GM10248 (cell line): ENCODE measurements at regions not wholly inside any gene's neighbourhood (a gene's known extent, or its start where the extent isn't known, plus 50 kb on each side); places are given as distances from the start of the nearest gene placed in this dataset.
"Not testable (repeated sequence)": the region's sequence is repeated elsewhere in the genome, so short reads cannot be mapped to it uniquely, and the experiment has no call there.

Experiments
- CTCF ChIA-PET: fragments of 300-600 bp; sonication (Branson Sonifier 250); formaldehyde crosslinking; extraction: SDS; loops from one replicate; lab custom pipeline; 2021; ENCODE audit warnings: antibody characterized with exemption; lab: Yijun Ruan, JAX
- POLR2A ChIA-PET: fragments of 350-650 bp; sonication (Branson Sonifier 250); formaldehyde crosslinking; extraction: SDS; loops from one replicate; lab custom pipeline; 2020; ENCODE audit warnings: antibody characterized with exemption; lab: Yijun Ruan, JAX
- DNase-seq: peaks from one replicate; pipeline ENCODE4 v3.0.0; 2012; ENCODE audit errors: extremely low spot score
- CTCF ChIP-seq: IDR thresholded peaks from 2 replicates; pipeline ENCODE4 v1.5.1; 2012; ENCODE audit warnings: mild to moderate bottlenecking, low read depth; ENCODE audit errors: extremely low read depth, missing control alignments, control extremely low read depth

- ChIA-PET POLR2A (no interaction called here), CTCF (interaction anchor here (0.8 to 2.0 kb wide), 4 partner anchors 8 to 111 kb away, joined by 3 to 5 read pairs (median 3); no protein-coding TSS in a partner anchor)
- no peak for TF ChIP-seq CTCF
These were observed 158.7 kb upstream of the IRF2BP2 start for GRCh38 chr1:234768569-234769283.

GRCh38 chr1:234768171-234768568, 158.2 kb upstream of the IRF2BP2 start:
- peak; percentile 22 for TF ChIP-seq CTCF
- ChIA-PET CTCF (interaction anchor here (0.9 to 2.0 kb wide), 8 partner anchors 8 to 268 kb away, joined by 3 to 6 read pairs (median 3); no protein-coding TSS in a partner anchor), POLR2A (no interaction called here)
- peak; percentile 62 for DNase-seq

More at GRCh38 chr1:234768569-234769283, 158.7 kb upstream of the IRF2BP2 start:
- peak; percentile 43 for DNase-seq

DNA sequence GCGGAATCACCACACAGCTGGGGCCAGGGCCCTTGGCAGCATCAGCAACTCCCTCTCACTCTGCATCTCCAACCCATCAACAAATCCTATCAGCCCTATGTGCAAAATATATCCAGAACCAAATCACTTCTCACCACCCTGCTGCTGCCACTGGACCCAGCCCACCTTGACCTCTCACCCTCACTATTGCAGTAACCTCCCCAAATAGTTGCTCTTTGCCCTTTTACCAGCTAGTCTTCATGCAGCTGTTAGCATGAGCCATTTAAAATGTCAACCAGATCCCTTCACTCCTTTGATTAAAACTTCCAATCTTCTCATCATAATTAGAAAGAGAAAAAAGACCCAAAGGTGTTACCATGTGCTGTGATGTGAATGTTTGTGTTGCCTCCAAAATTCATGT, 155.7 kb upstream of the IRF2BP2 start:
- DNase-seq: no peak
- no peak for TF ChIP-seq CTCF
- POLR2A ChIA-PET: no interaction called here
- CTCF ChIA-PET: interaction anchor here (1.4 kb wide), 1 partner anchor 12 kb away, joined by 5 read pairs; no protein-coding TSS in a partner anchor

DNA sequence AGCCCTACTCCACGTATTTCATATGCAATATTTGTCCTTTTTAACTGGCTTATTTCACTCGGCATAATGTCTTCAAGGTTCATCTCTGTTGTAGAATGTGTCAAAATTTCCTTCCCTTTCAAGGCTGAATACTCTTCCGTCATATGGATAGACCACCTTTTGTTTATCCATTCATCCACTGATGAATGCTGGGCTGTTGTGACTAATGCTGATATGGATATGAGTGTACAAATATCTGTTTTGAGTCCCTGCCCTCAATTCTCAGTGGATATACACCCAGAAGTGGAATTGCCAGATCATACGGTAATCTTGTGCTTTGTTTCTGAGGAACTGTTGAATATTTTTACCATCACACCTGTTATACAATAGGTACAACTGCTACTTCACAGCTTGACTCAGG, 155.2 kb upstream of the IRF2BP2 start:
- ChIA-PET CTCF (interaction anchor here (1.4 kb wide), 1 partner anchor 11 kb away, joined by 5 read pairs; no protein-coding TSS in a partner anchor), POLR2A (no interaction called here)
- DNase-seq: no peak
- no peak for TF ChIP-seq CTCF

- POLR2A ChIA-PET: no interaction called here
- CTCF ChIA-PET: no interaction called here
- no peak for DNase-seq
- TF ChIP-seq CTCF: no peak
These were observed 153.9 kb upstream of the IRF2BP2 start for GRCh38 chr1:234763910-234764309.

DNA sequence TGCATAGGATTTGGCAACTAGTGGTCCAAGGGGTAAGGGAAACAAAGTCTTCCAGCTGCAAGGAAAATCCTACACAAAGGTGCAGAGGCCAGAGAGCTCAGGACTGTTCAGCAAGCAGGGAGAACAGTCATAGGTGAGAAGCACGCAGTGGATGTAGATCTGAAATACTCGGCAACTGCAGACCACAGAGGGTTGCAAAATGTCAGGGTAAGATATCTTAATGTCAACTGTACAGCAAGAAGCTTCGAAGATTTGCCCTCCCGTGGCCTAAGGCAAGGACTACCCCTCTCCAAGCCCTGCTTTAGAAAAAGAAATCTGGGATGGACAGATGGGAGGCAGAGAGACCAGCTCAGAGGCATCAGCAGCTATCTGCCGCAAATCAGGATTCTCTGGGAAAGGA, 153.4 kb upstream of the IRF2BP2 start:
- ChIA-PET CTCF (interaction anchor here (0.9 kb wide), 1 partner anchor 36 kb away, joined by 3 read pairs; no protein-coding TSS in a partner anchor), POLR2A (no interaction called here)

GRCh38 chr1:234762127-234762526, 152.1 kb upstream of the IRF2BP2 start:
- POLR2A ChIA-PET, CTCF ChIA-PET, DNase-seq: not testable (repeated sequence)

More for the DNA sequence above, 153.4 kb upstream of the IRF2BP2 start:
- no peak for DNase-seq
- TF ChIP-seq CTCF: no peak
